ENCODE measurements at regions not wholly inside any gene's neighbourhood (a gene's known extent, or its start where the extent isn't known, plus 50 kb on each side); places are given as distances from the start of the nearest gene placed in this dataset.

- 93 to 95% methylated on average over 1 of the region's 1 CpG for WGBS, 2 experiments
- H3K36me3 ChIP-seq (ENCODE audit: control insufficient read depth, insufficient read depth, low read length) = no peaks in the 10 kb centered on the region
- no peak overlapping the region for H3K27ac ChIP-seq (ENCODE audit: insufficient read depth, low read depth, low read length, poor library complexity, severe bottlenecking)
- no peaks in the 10 kb centered on the region for H3K27me3 ChIP-seq (ENCODE audit: control insufficient read depth, insufficient read depth, low read length, poor library complexity, severe bottlenecking)
- H3K4me1 ChIP-seq (ENCODE audit: control insufficient read depth, insufficient read depth, low read length) = no peaks in the 10 kb centered on the region
- no peak overlapping the region for H3K4me3 ChIP-seq (ENCODE audit: insufficient read depth, low read depth, low read length)
- H3K9me3 ChIP-seq (ENCODE audit: control insufficient read depth, low read length) = no peaks in the 10 kb centered on the region
Measured at GRCh38 chr3:72186400-72186855, 401.5 kb upstream of the PROK2 start.

GRCh38 chr3:72185549-72186399 lies 400.8 kb upstream of the PROK2 start:
- WGBS, 2 experiments = 74 to 83% methylated on average over 7 to 9 of the region's 9 CpGs
- Histone ChIP-seq H3K9me3 (ENCODE audit: control insufficient read depth, low read length) (no peaks in the 10 kb centered on the region), H3K4me3 (ENCODE audit: insufficient read depth, low read depth, low read length) (no peak overlapping the region), H3K4me1 (ENCODE audit: control insufficient read depth, insufficient read depth, low read length) (no peaks in the 10 kb centered on the region), H3K36me3 (ENCODE audit: control insufficient read depth, insufficient read depth, low read length) (no peaks in the 10 kb centered on the region), H3K27me3 (ENCODE audit: control insufficient read depth, insufficient read depth, low read length, poor library complexity, severe bottlenecking) (no peaks in the 10 kb centered on the region), H3K27ac (ENCODE audit: insufficient read depth, low read depth, low read length, poor library complexity, severe bottlenecking) (no peak overlapping the region)

- no peak overlapping the region for H3K4me3 ChIP-seq (ENCODE audit: insufficient read depth, low read depth, low read length)
- H3K27ac ChIP-seq (ENCODE audit: insufficient read depth, low read depth, low read length, poor library complexity, severe bottlenecking) = no peak overlapping the region
- 94% methylated on average over 5 of the region's 5 CpGs for WGBS, 2 experiments
- H3K4me1 ChIP-seq (ENCODE audit: control insufficient read depth, insufficient read depth, low read length) = peaks cover under 1% of the 10 kb centered on the region
- no peaks in the 10 kb centered on the region for H3K36me3 ChIP-seq (ENCODE audit: control insufficient read depth, insufficient read depth, low read length)
- no peaks in the 10 kb centered on the region for H3K9me3 ChIP-seq (ENCODE audit: control insufficient read depth, low read length)
- H3K27me3 ChIP-seq (ENCODE audit: control insufficient read depth, insufficient read depth, low read length, poor library complexity, severe bottlenecking) = no peaks in the 10 kb centered on the region
Measured at GRCh38 chr3:72183489-72183888, 398.5 kb upstream of the PROK2 start.

- Histone ChIP-seq H3K27ac (ENCODE audit: insufficient read depth, low read depth, low read length, poor library complexity, severe bottlenecking) (no peak overlapping the region), H3K4me1 (ENCODE audit: control insufficient read depth, insufficient read depth, low read length) (peaks cover 4% of the 10 kb centered on the region), H3K27me3 (ENCODE audit: control insufficient read depth, insufficient read depth, low read length, poor library complexity, severe bottlenecking) (no peaks in the 10 kb centered on the region), H3K36me3 (ENCODE audit: control insufficient read depth, insufficient read depth, low read length) (no peaks in the 10 kb centered on the region), H3K4me3 (ENCODE audit: insufficient read depth, low read depth, low read length) (no peak overlapping the region), H3K9me3 (ENCODE audit: control insufficient read depth, low read length) (no peaks in the 10 kb centered on the region)
Measured at GRCh38 chr3:72182206-72182605, 397.3 kb upstream of the PROK2 start.

- H3K4me3 ChIP-seq (ENCODE audit: insufficient read depth, low read depth, low read length) = no peak overlapping the region
- no peaks in the 10 kb centered on the region for H3K36me3 ChIP-seq (ENCODE audit: control insufficient read depth, insufficient read depth, low read length)
- H3K27me3 ChIP-seq (ENCODE audit: control insufficient read depth, insufficient read depth, low read length, poor library complexity, severe bottlenecking) = no peaks in the 10 kb centered on the region
- WGBS, 2 experiments = 81 to 90% methylated on average over 5 of the region's 5 CpGs
- H3K4me1 ChIP-seq (ENCODE audit: control insufficient read depth, insufficient read depth, low read length) = peaks cover 4% of the 10 kb centered on the region
- no peaks in the 10 kb centered on the region for H3K9me3 ChIP-seq (ENCODE audit: control insufficient read depth, low read length)
- H3K27ac ChIP-seq (ENCODE audit: insufficient read depth, low read depth, low read length, poor library complexity, severe bottlenecking) = no peak overlapping the region
Measured at GRCh38 chr3:72181251-72181650, 396.3 kb upstream of the PROK2 start.

GRCh38 chr3:72180405-72180804 lies 395.5 kb upstream of the PROK2 start:
- Histone ChIP-seq H3K27ac (ENCODE audit: insufficient read depth, low read depth, low read length, poor library complexity, severe bottlenecking) (no peak overlapping the region), H3K4me1 (ENCODE audit: control insufficient read depth, insufficient read depth, low read length) (peaks cover 4% of the 10 kb centered on the region), H3K9me3 (ENCODE audit: control insufficient read depth, low read length) (no peaks in the 10 kb centered on the region), H3K27me3 (ENCODE audit: control insufficient read depth, insufficient read depth, low read length, poor library complexity, severe bottlenecking) (no peaks in the 10 kb centered on the region), H3K36me3 (ENCODE audit: control insufficient read depth, insufficient read depth, low read length) (no peaks in the 10 kb centered on the region), H3K4me3 (ENCODE audit: insufficient read depth, low read depth, low read length) (no peak overlapping the region)
- WGBS, 2 experiments = 85 to 89% methylated on average over 1 of the region's 1 CpG

- H3K27me3 ChIP-seq (ENCODE audit: control insufficient read depth, insufficient read depth, low read length, poor library complexity, severe bottlenecking) = no peaks in the 10 kb centered on the region
- H3K27ac ChIP-seq (ENCODE audit: insufficient read depth, low read depth, low read length, poor library complexity, severe bottlenecking) = no peak overlapping the region
- WGBS, 2 experiments = 86 to 90% methylated on average over 7 of the region's 7 CpGs
- no peak overlapping the region for H3K4me3 ChIP-seq (ENCODE audit: insufficient read depth, low read depth, low read length)
- no peaks in the 10 kb centered on the region for H3K9me3 ChIP-seq (ENCODE audit: control insufficient read depth, low read length)
- no peaks in the 10 kb centered on the region for H3K36me3 ChIP-seq (ENCODE audit: control insufficient read depth, insufficient read depth, low read length)
- peaks cover 4% of the 10 kb centered on the region for H3K4me1 ChIP-seq (ENCODE audit: control insufficient read depth, insufficient read depth, low read length)
Measured at GRCh38 chr3:72179107-72179464, 394.1 kb upstream of the PROK2 start.

GRCh38 chr3:72178463-72179106 lies 393.6 kb upstream of the PROK2 start:
- peaks cover 4% of the 10 kb centered on the region for H3K4me1 ChIP-seq (ENCODE audit: control insufficient read depth, insufficient read depth, low read length)
- WGBS, 2 experiments = 54 to 57% methylated on average over 2 to 3 of the region's 3 CpGs
- no peaks in the 10 kb centered on the region for H3K27me3 ChIP-seq (ENCODE audit: control insufficient read depth, insufficient read depth, low read length, poor library complexity, severe bottlenecking)
- no peak overlapping the region for H3K4me3 ChIP-seq (ENCODE audit: insufficient read depth, low read depth, low read length)
- H3K36me3 ChIP-seq (ENCODE audit: control insufficient read depth, insufficient read depth, low read length) = no peaks in the 10 kb centered on the region
- H3K9me3 ChIP-seq (ENCODE audit: control insufficient read depth, low read length) = no peaks in the 10 kb centered on the region
- H3K27ac ChIP-seq (ENCODE audit: insufficient read depth, low read depth, low read length, poor library complexity, severe bottlenecking) = no peak overlapping the region

- Histone ChIP-seq H3K36me3 (ENCODE audit: control insufficient read depth, insufficient read depth, low read length) (no peaks in the 10 kb centered on the region), H3K4me1 (ENCODE audit: control insufficient read depth, insufficient read depth, low read length) (peaks cover 4% of the 10 kb centered on the region), H3K27ac (ENCODE audit: insufficient read depth, low read depth, low read length, poor library complexity, severe bottlenecking) (no peak overlapping the region), H3K9me3 (ENCODE audit: control insufficient read depth, low read length) (no peaks in the 10 kb centered on the region), H3K27me3 (ENCODE audit: control insufficient read depth, insufficient read depth, low read length, poor library complexity, severe bottlenecking) (no peaks in the 10 kb centered on the region), H3K4me3 (ENCODE audit: insufficient read depth, low read depth, low read length) (no peak overlapping the region)
- 91 to 92% methylated on average over 36 of the region's 36 CpGs for WGBS, 2 experiments
Measured at GRCh38 chr3:72177075-72178050, 392.4 kb upstream of the PROK2 start.
